HG02798 (cell line): ENCODE measurements at regions not wholly inside any gene's neighbourhood (a gene's known extent, or its start where the extent isn't known, plus 50 kb on each side); places are given as distances from the start of the nearest gene placed in this dataset.
"Not testable (repeated sequence)": the region's sequence is repeated elsewhere in the genome, so short reads cannot be mapped to it uniquely, and the experiment has no call there.

Experiments
- ATAC-seq: cut with Tn5 transposase; IDR thresholded peaks from one replicate; pipeline ENCODE4 v1.9.1; 2021; ENCODE audit warnings: mild to moderate bottlenecking; ENCODE audit not compliant: unreplicated experiment, poor library complexity

DNA sequence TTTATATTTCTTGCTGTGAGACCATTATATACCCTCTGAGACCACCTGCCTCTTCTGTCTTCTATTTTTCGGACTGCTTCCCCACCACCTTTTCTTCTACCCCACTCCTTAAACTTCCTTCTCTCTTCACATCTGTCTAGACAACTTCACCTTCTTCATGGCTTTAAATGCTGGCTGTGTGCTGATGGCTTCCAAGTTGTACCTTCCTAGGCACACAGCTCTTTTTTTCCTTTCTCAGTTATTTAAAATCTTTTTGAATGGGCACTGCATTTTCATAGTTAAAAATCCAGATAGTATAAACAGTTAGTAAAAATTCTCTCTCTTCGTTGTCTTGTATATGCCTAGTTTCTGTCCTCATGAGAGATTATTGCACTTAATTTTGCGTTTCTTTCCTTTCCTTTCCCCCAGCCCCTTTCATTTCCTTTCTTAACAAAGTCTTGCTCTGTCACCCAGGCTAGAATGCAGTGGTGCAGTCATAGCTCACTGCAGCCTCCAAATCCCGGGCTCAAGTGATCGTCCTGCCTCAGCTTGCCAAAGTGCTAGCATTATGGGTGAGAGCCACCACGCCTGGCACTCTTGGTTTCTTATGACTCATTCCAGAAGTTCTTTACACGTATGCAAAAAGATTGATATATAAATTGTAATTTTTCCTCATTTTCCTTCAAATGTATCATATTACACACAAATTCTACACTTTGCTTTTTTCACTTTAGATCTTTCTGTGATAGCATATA, 114.3 kb downstream of the NPIPB5 start:
- no peak for ATAC-seq

DNA sequence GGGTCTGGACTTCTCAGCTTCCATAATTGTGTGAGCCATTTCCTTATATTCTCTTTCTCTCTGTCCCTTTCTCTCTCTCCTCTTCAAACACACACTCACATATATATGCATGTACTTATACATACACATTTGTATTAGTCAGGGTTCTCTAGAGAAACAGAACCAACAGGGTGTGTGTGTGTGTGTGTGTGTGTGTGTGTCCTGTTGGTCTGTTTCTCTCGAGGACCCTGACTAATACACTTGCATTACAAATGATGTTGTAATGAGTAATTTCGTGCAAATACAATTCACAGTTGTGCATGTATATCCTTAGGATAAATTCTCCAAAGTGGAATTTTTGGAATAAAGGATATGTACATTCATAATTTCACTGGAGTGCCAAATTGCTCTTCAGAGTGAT, 115.3 kb downstream of the NPIPB5 start:
- no peak for ATAC-seq

GRCh38 chr16:22627043-22627442, 116.4 kb downstream of the NPIPB5 start:
- no peak for ATAC-seq

- ATAC-seq, result no peak
Measured at GRCh38 chr16:22628994-22629393, 118.3 kb downstream of the NPIPB5 start.

GRCh38 chr16:22630242-22630641, 119.6 kb downstream of the NPIPB5 start:
- ATAC-seq, result no peak

DNA sequence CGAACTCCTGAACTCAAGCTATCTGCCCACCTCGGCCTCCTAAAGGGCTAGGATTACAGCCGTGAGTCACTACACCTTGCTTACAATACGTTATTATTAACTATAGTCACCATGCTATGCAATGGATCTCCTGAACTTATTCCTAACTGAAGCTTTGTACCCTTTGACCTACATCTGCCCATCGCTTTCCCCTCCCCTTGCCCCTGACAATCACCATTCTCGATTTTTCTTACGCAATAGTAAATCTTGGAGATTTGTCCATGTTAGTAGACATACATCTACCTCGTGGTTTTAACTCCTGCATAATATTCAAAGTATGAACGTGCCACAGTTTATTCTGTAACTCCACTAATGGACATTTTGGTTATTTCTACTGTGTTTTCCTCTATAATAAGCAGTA, 120.6 kb downstream of the NPIPB5 start:
- ATAC-seq, result no peak

GRCh38 chr16:22632606-22633005, 121.9 kb downstream of the NPIPB5 start:
- no peak for ATAC-seq

GRCh38 chr16:22633280-22633679, 122.6 kb downstream of the NPIPB5 start:
- ATAC-seq, result no peak

- no peak for ATAC-seq
Measured at GRCh38 chr16:22633799-22634198, 123.1 kb downstream of the NPIPB5 start.

DNA sequence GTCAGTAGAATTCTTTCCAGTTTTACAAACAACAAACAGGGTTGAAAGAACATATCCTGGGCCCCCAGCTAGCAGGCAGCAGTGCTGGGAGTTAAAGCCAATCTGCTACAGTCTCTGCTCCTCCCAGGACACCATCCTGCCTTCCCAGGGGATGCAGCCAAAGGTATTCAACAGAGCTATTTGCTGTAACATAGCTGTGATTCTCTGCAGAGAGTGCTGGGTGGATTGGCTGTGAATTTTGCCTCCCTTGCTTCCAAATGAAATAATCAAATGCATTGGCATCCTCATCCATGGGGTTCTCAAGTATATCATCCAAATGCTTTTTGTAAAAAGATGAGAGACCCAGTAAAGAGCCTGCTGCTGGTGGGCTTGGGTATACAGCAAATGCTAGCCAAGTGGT, 124.3 kb downstream of the NPIPB5 start:
- ATAC-seq, result no peak

DNA sequence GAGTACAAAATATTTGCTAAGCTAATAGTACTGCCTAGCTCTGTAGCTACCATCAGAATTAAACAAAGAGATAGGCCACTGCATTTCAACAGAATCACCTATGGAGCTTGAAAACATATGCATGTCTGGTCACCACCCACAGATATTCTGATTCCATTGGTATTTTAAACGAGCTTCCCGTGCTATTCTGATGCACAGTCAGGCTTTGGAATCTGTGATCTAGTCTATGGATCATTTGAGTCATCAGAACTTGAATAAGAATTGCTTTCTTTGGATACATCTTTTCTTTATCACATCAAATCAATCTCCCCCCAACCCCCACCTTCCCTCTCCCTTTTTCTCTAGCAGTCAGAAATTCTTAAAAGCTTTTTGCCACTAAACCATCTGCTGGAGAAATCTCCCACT, 124.7 kb downstream of the NPIPB5 start:
- no peak for ATAC-seq

DNA sequence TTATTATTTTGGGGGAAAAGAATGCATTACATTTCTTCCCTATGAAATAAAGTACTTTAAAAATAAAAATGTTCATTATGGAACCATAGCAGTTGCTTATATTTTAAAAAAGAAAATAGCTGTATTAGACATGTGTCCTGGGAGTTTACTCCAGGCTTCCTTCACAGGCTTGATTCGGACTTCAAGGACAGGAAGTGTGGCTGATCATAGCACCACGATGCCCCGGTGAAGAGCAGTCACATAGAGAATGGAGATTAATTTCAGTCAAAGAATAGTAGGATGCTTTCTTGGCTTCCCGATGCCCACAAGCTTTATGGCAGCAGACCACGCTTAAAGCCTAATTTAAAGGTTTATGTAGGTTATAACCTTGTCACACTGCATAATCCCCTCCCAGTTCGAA, 125.1 kb downstream of the NPIPB5 start:
- ATAC-seq, result no peak

DNA sequence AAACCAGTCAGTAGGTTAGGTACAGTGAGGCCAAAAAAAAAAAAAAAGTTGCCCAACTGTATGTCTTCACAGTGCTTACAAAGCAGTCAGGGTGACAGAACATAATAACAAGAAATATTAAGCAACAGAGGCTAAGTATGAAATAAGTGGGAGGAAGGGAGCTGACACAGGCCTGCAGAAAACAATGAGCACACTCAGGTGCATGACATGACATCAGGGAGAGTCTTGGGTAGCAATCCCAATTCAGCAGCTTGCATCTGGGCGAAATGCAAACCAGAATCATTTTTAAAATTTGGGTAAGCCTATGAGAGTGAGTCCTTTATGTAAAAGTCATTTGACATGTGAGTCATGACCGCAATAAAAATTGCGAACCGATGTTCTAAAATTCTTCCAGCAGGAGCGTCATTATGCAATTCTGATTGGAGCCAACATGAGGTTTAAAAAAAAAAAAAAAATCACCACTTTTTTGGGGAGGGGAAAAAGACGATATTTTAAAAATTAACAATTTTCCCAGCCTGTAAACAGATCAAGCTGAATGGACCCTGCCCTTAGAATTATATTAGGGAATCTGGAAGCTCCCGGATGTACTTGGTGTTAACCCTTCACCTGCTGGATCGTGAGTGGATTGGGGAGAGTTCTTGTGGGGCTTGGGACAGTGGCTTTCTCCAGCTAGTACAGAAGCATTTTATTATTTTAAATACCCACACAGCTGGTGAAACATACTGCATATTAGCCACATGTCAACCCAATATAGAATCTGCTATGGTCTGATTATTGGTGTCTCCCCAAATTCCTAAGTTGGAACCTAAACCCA, 127.9 kb downstream of the NPIPB5 start:
- no peak for ATAC-seq

- no peak for ATAC-seq
Measured at GRCh38 chr16:22641131-22641628, 130.5 kb downstream of the NPIPB5 start.

DNA sequence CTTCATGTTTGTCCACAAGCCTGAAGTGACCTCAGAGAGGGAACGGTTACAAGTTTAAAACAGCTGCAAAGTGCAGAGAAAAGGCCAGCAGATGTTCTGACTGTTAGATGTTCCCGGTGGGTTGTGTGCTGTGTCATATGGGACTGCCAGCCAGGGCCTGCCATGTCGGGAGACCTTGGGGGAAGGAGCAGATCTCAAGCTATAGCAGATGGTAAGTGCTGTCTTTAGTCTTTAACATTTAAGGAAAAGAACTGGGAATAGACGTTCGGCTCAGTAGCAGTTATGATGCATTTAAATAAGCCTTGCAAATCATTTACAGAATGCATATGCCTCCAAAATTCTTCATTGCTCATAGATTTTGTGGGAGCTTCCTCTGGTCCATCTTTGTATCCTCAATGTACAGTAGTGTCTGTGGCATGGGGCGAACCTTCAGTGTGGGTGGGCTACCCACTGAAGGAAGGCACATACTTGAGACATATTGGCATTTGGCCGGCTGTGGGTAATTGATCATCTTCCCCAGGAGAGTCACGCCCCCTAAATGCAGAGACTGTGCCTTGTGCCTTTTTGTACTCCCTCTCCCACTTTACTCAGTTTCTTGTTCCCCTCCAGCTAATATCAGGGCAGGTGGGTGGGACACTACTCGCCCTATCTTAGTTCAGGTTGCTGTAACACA, 131.9 kb downstream of the NPIPB5 start:
- no peak for ATAC-seq

GRCh38 chr16:22643203-22643602, 132.5 kb downstream of the NPIPB5 start:
- ATAC-seq, result not testable (repeated sequence)

DNA sequence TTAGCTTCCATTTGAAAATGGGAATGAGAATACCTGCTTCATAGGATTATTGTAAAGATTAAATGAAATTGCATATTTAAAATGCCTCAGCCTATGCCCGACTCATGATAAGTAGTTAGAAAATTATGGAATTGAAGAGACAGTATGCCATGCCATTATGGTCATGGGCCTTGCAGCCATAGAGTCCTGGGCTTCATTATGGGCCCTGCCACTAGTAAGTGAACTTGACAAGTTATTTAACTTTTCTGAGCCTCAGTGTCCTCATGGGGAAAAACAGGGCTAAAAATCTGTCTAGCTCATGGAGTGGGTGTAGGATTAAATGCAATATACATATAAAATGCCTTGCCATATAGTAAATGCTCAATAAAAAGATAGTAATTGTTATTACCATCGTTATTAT, 133.2 kb downstream of the NPIPB5 start:
- ATAC-seq, result no peak

DNA sequence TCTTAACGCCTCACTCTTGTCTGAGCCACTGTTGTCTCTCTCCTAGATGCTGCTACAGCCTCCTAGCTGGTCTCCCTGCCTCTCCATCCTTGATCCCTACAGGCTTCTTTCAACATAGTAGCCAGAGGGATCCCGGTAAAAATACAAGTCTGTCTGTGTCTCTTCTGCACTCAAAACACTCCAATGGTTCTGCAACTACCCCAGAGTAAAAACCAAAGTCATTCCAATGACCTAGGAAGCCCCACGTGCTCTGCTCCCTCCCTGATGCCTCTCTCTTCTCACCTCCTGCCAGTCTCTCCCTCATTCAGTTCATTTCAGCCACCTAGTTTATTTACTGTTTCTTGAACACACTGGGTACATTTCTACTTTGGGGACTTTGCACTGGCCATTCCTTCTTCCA, 135.2 kb downstream of the NPIPB5 start:
- no peak for ATAC-seq

DNA sequence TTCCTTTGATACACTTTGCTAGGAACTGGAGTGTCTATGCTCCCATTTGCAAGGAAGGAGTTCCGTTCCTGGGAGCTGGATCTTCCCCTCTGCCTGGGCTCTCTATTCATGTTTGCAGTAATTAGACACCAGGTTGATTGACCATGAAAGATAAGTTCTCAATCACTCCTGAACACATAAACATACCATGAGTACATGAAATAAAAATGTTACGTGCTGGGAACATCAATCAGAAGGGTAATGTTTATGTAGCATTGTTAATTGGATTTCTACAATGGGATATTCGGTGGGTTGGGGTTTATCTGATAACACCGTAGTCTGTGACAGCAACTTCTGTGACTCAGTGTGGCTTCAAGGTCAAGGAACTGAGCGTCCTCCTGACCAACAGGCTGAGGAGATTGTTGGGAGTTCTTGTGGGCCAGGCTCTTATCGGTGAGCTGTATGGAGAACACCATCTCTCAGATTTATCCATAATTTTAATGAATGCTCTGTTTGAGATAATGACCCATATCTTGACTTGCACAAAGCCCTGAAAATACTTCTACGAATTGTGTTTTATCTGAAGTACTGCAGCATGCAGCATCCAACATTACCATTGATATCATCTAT, 136.4 kb downstream of the NPIPB5 start:
- no peak for ATAC-seq

- ATAC-seq, result no peak
Measured at GRCh38 chr16:22648141-22648540, 137.4 kb downstream of the NPIPB5 start.

DNA sequence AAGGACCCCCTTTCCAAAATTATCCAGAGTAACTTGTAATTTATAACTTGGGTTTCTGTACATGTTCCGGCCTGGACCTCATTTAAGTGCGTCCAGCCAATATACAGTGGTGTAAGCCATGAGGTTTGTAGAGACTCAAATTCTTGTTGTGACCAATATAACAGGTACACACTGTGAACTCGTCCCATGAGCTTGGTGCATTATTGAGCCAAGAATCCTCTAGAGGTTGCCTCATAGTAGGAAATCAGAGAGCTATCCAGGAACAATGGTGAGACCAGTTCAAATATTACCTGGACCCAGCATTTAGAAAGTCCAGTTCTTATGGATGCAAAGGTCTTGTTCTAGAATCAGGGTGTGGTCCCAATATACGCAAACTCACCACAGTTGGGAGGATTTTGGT, 138.2 kb downstream of the NPIPB5 start:
- ATAC-seq, result no peak
